IMR-90 (cell line): ENCODE measurements at regions not wholly inside any gene's neighbourhood (a gene's known extent, or its start where the extent isn't known, plus 50 kb on each side); places are given as distances from the start of the nearest gene placed in this dataset.

Experiments
- ATAC-seq: fragments of 200-7000 bp; cut with Tn5 transposase; 2 replicates; pipeline ENCODE4 v1.9.1; 2020; ENCODE audit warnings: low read depth, mild to moderate bottlenecking, moderate library complexity
- BruUV-seq: library from RNA; stranded (reverse); fragments of 400-500 nt; replicated peaks from 2 replicates; lab custom pipeline; 2021; lab: Mats Ljungman, UMichigan
- CTCF ChIA-PET: fragments of 300-600 bp; formaldehyde crosslinking; extraction: SDS; loops from one replicate; lab custom pipeline; 2021; ENCODE audit warnings: antibody characterized with exemption; lab: Yijun Ruan, JAX
- POLR2A ChIA-PET: fragments of 300-600 bp; sonication (Branson Sonifier 250); formaldehyde crosslinking; loops from one replicate; lab custom pipeline; 2022; ENCODE audit warnings: antibody characterized with exemption; ENCODE audit not compliant: unreplicated experiment; lab: Charles Lee
- DNase-seq: peaks from one replicate; pipeline ENCODE4 v3.0.0; 2013
- H2AFZ ChIP-seq: replicated peaks from 2 replicates; pipeline ENCODE3; 2013; ENCODE audit warnings: low read length, mild to moderate bottlenecking; ENCODE audit not compliant: poor library complexity
- H2AK5ac ChIP-seq: 2 replicates; pipeline ENCODE4 v1.6.1; 2013; ENCODE audit warnings: low read depth, low read length, inconsistent platforms
- H2AK9ac ChIP-seq: replicated peaks from 2 replicates; pipeline ENCODE3; 2013; ENCODE audit warnings: mild to moderate bottlenecking, low read depth, low read length, moderate library complexity; ENCODE audit not compliant: poor library complexity
- H2BK120ac ChIP-seq: 2 replicates; pipeline ENCODE4 v1.6.1; 2013; ENCODE audit warnings: low read depth, low read length, inconsistent platforms
- H2BK15ac ChIP-seq: 3 replicates; pipeline ENCODE4 v1.6.1; 2013; ENCODE audit warnings: low read depth, low read length, inconsistent platforms
- H2BK20ac ChIP-seq: 2 replicates; pipeline ENCODE4 v1.6.1; 2013; ENCODE audit warnings: low read depth, mild to moderate bottlenecking, inconsistent platforms, low read length, moderate library complexity
- H2BK5ac ChIP-seq: 2 replicates; pipeline ENCODE4 v1.6.1; 2013; ENCODE audit warnings: mild to moderate bottlenecking, low read depth, low read length, inconsistent platforms; ENCODE audit not compliant: poor library complexity, severe bottlenecking
- H3K14ac ChIP-seq: replicated peaks from 2 replicates; pipeline ENCODE4 v1.6.1; 2013; ENCODE audit warnings: low read depth, low read length, inconsistent platforms
- H3K18ac ChIP-seq: 2 replicates; pipeline ENCODE4 v1.6.1; 2013; ENCODE audit warnings: low read depth, low read length, control low read depth
- H3K23ac ChIP-seq: 2 replicates; pipeline ENCODE4 v1.6.1; 2013; ENCODE audit warnings: low read depth, low read length, inconsistent platforms
- H3K27ac ChIP-seq: 2 replicates; pipeline ENCODE4 v1.5.1; 2013; ENCODE audit warnings: mild to moderate bottlenecking, control low read depth, low read length; ENCODE audit not compliant: insufficient read depth
- H3K27me3 ChIP-seq: 2 replicates; pipeline ENCODE4 v1.6.1; 2013; ENCODE audit warnings: low read length; ENCODE audit not compliant: control insufficient read depth, insufficient read depth
- H3K36me3 ChIP-seq: 2 replicates; pipeline ENCODE4 v1.6.1; 2013; ENCODE audit warnings: low read length, mixed read lengths; ENCODE audit not compliant: control insufficient read depth, insufficient read depth
- H3K4ac ChIP-seq: 2 replicates; pipeline ENCODE4 v1.6.1; 2013; ENCODE audit warnings: low read depth, low read length, inconsistent platforms
- H3K4me1 ChIP-seq: 2 replicates; pipeline ENCODE4 v1.6.1; 2013; ENCODE audit warnings: low read length, mixed read lengths; ENCODE audit not compliant: control insufficient read depth, insufficient read depth
- H3K4me2 ChIP-seq: 2 replicates; pipeline ENCODE4 v1.6.1; 2013; ENCODE audit warnings: low read depth, mild to moderate bottlenecking, control low read depth, low read length, moderate library complexity
- H3K4me3 ChIP-seq: 2 replicates; pipeline ENCODE4 v1.5.1; 2013; ENCODE audit warnings: low read depth, mild to moderate bottlenecking, control low read depth, low read length, moderate library complexity; ENCODE audit not compliant: insufficient read depth
- H3K56ac ChIP-seq: 2 replicates; pipeline ENCODE4 v1.6.1; 2013; ENCODE audit warnings: low read length, inconsistent platforms; ENCODE audit not compliant: insufficient read depth; ENCODE audit errors: extremely low read depth
- H3K79me1 ChIP-seq, 2 experiments: 2 replicates each; pipeline ENCODE4 v1.6.1; 2013; ENCODE audit warnings: low read length in 2 of 2, inconsistent platforms in 1 of 2, low read depth in 1 of 2
- H3K9ac ChIP-seq: 2 replicates; pipeline ENCODE4 v1.6.1; 2013; ENCODE audit warnings: low read depth, low read length, control low read depth
- H3K9me1 ChIP-seq: 2 replicates; pipeline ENCODE4 v1.6.1; 2013; ENCODE audit warnings: low read length, inconsistent platforms; ENCODE audit not compliant: insufficient read depth
- H3K9me3 ChIP-seq: 2 replicates; pipeline ENCODE4 v1.6.1; 2013; ENCODE audit warnings: low read length; ENCODE audit not compliant: control insufficient read depth, insufficient read depth
- H4K20me1 ChIP-seq: 2 replicates; pipeline ENCODE4 v1.6.1; 2013; ENCODE audit warnings: low read length, inconsistent platforms; ENCODE audit not compliant: insufficient read depth
- H4K5ac ChIP-seq: 2 replicates; pipeline ENCODE4 v1.6.1; 2013; ENCODE audit warnings: mild to moderate bottlenecking, low read depth, low read length, control low read depth
- H4K8ac ChIP-seq, 2 experiments: 2 replicates each; pipeline ENCODE4 v1.6.1; 2013; ENCODE audit warnings: low read depth in 2 of 2, low read length in 2 of 2, control low read depth in 1 of 2, inconsistent platforms in 1 of 2
- H4K91ac ChIP-seq: 2 replicates; pipeline ENCODE4 v1.6.1; 2013; ENCODE audit warnings: low read depth, low read length, inconsistent platforms; ENCODE audit not compliant: insufficient read depth
- CHD1 ChIP-seq: IDR thresholded peaks from 2 replicates; pipeline ENCODE4 v1.6.1; 2012; ENCODE audit warnings: low read depth, low read length, improper control_type of control experiment
- RFX5 ChIP-seq: IDR thresholded peaks from 2 replicates; pipeline ENCODE4 v1.8.0; 2012; ENCODE audit warnings: low read depth, mild to moderate bottlenecking, low read length, moderate library complexity
- WGBS, 2 experiments: methylation state at CpG; one replicate each; pipeline versions ENCODE4 v1.1.5 to v1.1.7; 2013; ENCODE audit warnings: missing lambda C conversion rate in 2 of 2; ENCODE audit not compliant: insufficient read length in 1 of 2; ENCODE audit errors: extremely low coverage in 2 of 2; 5-methylcytosine and 5-hydroxymethylcytosine counted together
- dilution Hi-C: fragments of 300-500 bp; cut with HindIII; formaldehyde crosslinking; loops from one replicate; pipeline ENCODE4 v1.14.3; 2018; ENCODE audit warnings: low sequenced_read_pairs; ENCODE audit not compliant: unreplicated experiment
- in situ Hi-C: fragments of 300-500 bp; cut with MboI; formaldehyde crosslinking; loops from 3 replicates; pipeline ENCODE4 v1.14.3; 2019; ENCODE audit warnings: low sequenced_read_pairs, inconsistent platforms, mixed read lengths
- intact Hi-C: fragments of 100-400 bp; cut with micrococcal nuclease; formaldehyde crosslinking; loops from 2 replicates; pipeline ENCODE4 v1.10.0; 2022
- TF ChIP-seq, protein P1 (sequence below): conservative IDR thresholded peaks from 2 replicates; pipeline ENCODE4 v1.5.1; 2012; ENCODE audit warnings: mild to moderate bottlenecking, low read depth, low read length, improper control_type of control experiment

DNA sequence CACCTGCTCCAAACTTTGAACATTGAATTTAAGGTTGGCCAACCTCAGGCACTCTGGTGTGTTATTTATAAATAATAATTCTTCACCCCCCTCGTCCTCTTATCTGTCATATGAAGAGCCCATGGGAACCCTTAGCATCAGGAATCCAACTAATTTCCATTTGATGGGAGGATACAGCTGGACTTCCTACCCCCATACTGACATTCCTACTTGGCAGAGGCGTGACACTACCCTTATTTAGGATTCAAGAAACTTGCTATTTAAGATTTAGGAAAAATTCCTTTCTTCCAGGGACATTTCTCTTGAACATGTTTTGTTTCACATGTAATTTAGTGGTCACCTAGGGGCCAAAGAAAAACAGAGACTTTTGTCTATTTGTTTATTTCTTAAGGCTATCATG is 171.9 kb upstream of the NRP1 start:
- BruUV-seq, result no TSS peak
- H2AFZ ChIP-seq, result no peak overlapping the region
- no peak overlapping the region for H3K4me2 ChIP-seq
- H2AK5ac ChIP-seq, result no peak overlapping the region
- H3K27ac ChIP-seq, result no peak overlapping the region
- no peaks in the 10 kb centered on the region; the same call in 1 of the 2 replicates for H3K9me3 ChIP-seq
- H2BK5ac ChIP-seq, result no peak overlapping the region
- H3K18ac ChIP-seq, result no peak overlapping the region
- H3K9ac ChIP-seq, result no peak overlapping the region
- peaks cover 2% of the 10 kb centered on the region; the same call in 1 of the 2 replicates for H3K27me3 ChIP-seq
- no peak overlapping the region for H3K23ac ChIP-seq
- no peak overlapping the region for H2BK20ac ChIP-seq
- H4K5ac ChIP-seq, result no peak overlapping the region
- H3K14ac ChIP-seq, result no peak overlapping the region
- no peak overlapping the region for H4K91ac ChIP-seq
- no peak for TF ChIP-seq RFX5
- TF ChIP-seq, protein P1, sequence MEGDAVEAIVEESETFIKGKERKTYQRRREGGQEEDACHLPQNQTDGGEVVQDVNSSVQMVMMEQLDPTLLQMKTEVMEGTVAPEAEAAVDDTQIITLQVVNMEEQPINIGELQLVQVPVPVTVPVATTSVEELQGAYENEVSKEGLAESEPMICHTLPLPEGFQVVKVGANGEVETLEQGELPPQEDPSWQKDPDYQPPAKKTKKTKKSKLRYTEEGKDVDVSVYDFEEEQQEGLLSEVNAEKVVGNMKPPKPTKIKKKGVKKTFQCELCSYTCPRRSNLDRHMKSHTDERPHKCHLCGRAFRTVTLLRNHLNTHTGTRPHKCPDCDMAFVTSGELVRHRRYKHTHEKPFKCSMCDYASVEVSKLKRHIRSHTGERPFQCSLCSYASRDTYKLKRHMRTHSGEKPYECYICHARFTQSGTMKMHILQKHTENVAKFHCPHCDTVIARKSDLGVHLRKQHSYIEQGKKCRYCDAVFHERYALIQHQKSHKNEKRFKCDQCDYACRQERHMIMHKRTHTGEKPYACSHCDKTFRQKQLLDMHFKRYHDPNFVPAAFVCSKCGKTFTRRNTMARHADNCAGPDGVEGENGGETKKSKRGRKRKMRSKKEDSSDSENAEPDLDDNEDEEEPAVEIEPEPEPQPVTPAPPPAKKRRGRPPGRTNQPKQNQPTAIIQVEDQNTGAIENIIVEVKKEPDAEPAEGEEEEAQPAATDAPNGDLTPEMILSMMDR, result no peak
- no peak for TF ChIP-seq CHD1
- no peaks in the 10 kb centered on the region for H3K36me3 ChIP-seq
- H3K4ac ChIP-seq, result no peak overlapping the region
- H4K20me1 ChIP-seq, result no peaks in the 10 kb centered on the region
- dilution Hi-C loops (no loop called here), in situ Hi-C loops (no loop called here), intact Hi-C loops (loop anchor here (5.0 kb wide), 1 partner anchor 174 kb away; the partner anchor contains the start of gene NRP1)
- H2BK120ac ChIP-seq, result no peak overlapping the region
- H4K8ac ChIP-seq, result no peak overlapping the region
- no peak overlapping the region for H3K56ac ChIP-seq
- H2BK15ac ChIP-seq, result no peak overlapping the region; the same call in 2 of the 3 replicates
- peaks cover 2% of the 10 kb centered on the region; the same call in 1 of the 2 replicates for H3K9me1 ChIP-seq
- no peaks in the 10 kb centered on the region for H3K79me1 ChIP-seq
- H3K4me3 ChIP-seq, result no peak overlapping the region
- H2AK9ac ChIP-seq, result no peak overlapping the region
- ChIA-PET POLR2A (no interaction called here), CTCF (interaction anchor here (0.5 kb wide), 1 partner anchor 46 kb away, joined by 3 read pairs; no protein-coding TSS in a partner anchor)
- WGBS, 2 experiments, result no CpG with 5 or more reads among the region's 2 CpGs
- H3K4me1 ChIP-seq, result peaks cover 2% of the 10 kb centered on the region; the same call in 1 of the 2 replicates
- ATAC-seq (no peak), DNase-seq (no peak)
